Hepatocyte (in vitro differentiated cells): ENCODE measurements at regions not wholly inside any gene's neighbourhood (a gene's known extent, or its start where the extent isn't known, plus 50 kb on each side); places are given as distances from the start of the nearest gene placed in this dataset.
"Not testable (repeated sequence)": the region's sequence is repeated elsewhere in the genome, so short reads cannot be mapped to it uniquely, and the experiment has no call there.

Source experiments
- EZH2 ChIP-seq: fragments of 200-600 bp; sonication (generic); IDR thresholded peaks from 2 replicates; pipeline ENCODE4 v1.6.1; 2016; ENCODE audit warnings: antibody characterized with exemption, mild to moderate bottlenecking, borderline replicate concordance
- TF ChIP-seq, protein P1 (sequence below): fragments of 200-600 bp; sonication (generic); IDR thresholded peaks from 2 replicates; pipeline ENCODE4 v1.5.1; 2016; ENCODE audit warnings: antibody characterized with exemption, mild to moderate bottlenecking; ENCODE audit not compliant: poor library complexity

DNA sequence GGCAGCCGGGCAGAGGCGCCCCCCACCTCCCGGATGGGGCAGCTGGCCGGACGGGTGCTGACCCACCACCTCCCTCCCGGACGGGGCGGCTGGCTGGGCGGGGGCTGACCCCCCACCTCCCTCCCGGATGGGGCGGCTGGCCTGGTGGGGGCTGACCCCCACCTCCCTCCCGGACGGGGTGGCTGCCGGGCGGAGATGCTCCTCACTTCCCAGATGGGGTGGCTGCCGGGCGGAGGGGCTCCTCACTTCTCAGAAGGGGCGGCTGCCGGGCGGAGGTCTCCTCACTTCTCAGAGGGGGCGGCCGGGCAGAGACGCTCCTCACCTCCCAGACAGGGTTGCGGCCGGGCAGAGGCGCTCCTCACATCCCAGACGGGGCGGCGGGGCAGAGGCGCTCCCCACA is 1654.1 kb downstream of the STIM2 start:
- TF ChIP-seq, protein P1, sequence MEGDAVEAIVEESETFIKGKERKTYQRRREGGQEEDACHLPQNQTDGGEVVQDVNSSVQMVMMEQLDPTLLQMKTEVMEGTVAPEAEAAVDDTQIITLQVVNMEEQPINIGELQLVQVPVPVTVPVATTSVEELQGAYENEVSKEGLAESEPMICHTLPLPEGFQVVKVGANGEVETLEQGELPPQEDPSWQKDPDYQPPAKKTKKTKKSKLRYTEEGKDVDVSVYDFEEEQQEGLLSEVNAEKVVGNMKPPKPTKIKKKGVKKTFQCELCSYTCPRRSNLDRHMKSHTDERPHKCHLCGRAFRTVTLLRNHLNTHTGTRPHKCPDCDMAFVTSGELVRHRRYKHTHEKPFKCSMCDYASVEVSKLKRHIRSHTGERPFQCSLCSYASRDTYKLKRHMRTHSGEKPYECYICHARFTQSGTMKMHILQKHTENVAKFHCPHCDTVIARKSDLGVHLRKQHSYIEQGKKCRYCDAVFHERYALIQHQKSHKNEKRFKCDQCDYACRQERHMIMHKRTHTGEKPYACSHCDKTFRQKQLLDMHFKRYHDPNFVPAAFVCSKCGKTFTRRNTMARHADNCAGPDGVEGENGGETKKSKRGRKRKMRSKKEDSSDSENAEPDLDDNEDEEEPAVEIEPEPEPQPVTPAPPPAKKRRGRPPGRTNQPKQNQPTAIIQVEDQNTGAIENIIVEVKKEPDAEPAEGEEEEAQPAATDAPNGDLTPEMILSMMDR: not testable (repeated sequence)
- TF ChIP-seq EZH2: not testable (repeated sequence)
